HG03095 (cell line): ENCODE measurements at regions not wholly inside any gene's neighbourhood (a gene's known extent, or its start where the extent isn't known, plus 50 kb on each side); places are given as distances from the start of the nearest gene placed in this dataset.

ENCODE experiments used
- ATAC-seq: cut with Tn5 transposase; IDR thresholded peaks from one replicate; pipeline ENCODE4 v1.9.1; 2021; ENCODE audit warnings: moderate library complexity; ENCODE audit not compliant: unreplicated experiment

DNA sequence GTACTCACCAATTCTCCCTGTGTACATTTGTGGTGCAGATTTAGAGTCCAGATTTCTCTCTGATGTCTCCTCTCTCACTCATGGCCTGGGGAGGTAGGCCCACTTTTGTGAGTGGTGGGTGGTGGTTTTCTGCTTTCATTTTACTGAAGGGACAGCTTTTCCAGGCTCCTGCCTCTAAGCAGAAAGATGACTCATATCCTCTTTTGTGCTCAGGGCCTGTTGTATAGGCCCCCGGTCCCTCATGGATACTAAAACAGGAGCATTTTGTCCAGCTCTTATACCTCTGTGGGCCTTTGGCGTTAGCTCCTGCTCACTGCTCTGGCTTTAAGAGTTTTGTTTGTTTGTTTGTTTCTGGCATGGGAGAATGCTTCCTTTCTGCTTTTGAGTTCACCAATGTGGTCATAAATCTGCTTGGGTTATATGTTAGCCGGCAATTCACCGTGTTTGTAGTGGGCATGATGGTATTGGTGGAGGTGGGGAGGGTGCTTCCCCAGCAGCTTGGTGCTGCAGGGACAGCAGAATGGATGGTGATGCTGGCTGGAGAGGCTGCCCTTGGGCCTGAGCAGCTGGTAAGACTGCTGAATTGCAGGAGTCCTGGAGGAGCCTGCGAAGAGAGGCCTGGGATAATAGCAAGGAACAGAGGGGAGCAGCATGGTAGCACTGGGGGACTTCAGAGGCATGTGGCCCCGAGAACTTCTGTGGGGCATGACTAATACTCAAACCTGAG, 468.7 kb downstream of the RPS24 start:
- no peak for ATAC-seq

- ATAC-seq: no peak
These were observed 470.5 kb downstream of the RPS24 start for GRCh38 chr10:78504181-78504580.

DNA sequence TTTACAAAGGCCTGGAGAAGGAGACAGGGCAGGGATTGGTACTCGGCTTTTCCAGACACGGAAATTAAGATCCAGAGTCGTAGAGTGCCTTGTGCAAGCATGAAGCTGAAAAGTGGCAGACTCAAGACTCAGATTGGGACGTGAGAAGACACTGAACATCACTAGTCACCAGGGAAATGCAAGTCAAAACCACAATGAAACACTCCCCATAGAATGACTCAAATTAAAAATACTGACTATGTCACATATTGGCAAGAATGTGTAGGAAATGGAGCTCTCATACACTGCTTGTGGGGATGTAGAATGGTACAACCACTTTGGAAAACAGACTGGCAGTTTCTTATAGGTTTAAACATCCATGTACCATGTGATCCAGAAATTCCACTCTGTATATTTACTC, 472.0 kb downstream of the RPS24 start:
- ATAC-seq: no peak

DNA sequence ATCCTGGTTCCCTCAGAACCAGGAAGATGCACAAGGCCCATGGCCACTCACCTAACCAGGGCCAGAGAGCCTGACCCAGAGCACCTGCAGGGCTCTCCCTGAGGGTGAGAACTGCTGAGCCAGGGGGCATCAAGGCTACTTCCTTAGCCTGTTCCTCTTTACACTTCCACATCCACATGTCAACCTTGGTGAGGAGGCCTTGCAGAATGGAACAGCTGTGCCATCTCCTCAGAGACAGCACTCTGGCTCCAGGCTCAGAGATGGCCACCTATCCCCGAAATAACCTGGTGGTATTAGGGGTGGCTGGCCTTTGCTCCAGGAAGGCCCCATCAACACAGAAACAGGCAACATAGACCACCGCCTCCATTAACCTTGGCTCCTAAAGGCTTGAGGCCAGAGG, 473.0 kb downstream of the RPS24 start:
- ATAC-seq: no peak

DNA sequence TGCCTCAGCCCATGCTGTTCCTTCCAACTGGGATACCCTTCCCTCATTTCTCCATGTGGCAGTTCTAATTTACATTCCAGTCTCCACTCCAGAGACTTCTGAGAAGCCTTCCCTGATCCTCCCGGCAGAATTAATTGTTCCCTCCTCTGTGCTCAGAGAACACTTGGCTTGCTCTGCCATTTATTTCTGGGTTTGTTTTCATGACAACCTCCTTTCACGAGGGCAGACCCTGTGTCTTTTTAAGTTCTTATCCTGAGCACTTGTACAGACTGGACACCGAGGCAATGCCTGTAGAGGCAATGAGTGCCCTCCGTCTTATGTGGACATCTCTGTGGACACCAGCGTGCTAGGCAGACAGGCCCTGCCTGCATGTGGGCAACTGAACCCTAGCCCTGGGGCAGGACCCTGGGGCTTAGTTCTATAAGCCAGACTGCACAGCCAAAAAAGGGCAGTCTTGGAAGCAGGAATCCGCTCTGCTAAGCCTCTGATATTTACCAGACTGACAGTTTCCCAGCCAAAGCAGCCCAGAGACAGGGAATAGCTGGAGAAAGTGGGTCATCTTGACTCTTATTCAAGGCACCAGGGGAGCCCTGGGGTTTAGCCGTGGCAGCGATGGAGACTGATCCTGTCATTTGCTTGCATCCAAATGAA, 474.0 kb downstream of the RPS24 start:
- no peak for ATAC-seq

DNA sequence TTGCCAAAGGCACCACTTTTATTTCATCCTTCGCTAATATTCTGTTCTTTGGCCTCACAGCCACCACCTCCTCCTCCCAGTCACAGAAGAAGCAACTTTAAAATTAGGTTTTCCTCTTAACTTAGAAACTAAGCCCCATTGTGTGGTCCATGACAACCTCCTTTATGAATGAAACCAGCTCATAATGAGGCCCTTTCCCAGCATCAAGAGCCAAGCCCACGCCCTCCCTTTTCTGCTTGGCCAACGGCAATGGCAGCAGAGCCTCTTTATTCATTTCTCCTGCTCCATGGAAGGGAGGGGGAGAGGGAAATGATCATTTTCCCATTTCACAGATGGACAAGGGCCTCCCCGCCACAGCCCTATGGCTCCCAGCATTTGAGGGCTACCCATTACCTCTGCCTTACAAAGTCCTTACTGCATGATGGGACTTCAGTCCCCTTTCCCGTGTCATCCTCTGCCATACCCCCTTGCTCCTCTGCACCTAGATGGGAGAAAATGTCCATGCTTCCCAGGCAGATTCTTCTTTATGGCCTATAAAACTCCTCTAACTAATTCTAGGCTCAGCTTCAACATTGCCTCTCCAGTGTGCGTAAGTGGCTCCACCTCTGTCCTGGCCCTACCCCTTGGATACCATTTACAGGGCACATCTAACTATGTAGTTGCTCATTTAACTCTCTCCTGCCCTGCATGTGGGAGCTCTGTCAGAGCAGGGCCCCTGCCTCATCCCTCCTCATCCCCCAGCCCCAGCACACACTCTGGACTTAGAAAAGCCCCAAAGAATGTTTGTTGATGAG, 475.5 kb downstream of the RPS24 start:
- no peak for ATAC-seq

- no peak for ATAC-seq
These were observed 477.1 kb downstream of the RPS24 start for GRCh38 chr10:78510566-78511323.

DNA sequence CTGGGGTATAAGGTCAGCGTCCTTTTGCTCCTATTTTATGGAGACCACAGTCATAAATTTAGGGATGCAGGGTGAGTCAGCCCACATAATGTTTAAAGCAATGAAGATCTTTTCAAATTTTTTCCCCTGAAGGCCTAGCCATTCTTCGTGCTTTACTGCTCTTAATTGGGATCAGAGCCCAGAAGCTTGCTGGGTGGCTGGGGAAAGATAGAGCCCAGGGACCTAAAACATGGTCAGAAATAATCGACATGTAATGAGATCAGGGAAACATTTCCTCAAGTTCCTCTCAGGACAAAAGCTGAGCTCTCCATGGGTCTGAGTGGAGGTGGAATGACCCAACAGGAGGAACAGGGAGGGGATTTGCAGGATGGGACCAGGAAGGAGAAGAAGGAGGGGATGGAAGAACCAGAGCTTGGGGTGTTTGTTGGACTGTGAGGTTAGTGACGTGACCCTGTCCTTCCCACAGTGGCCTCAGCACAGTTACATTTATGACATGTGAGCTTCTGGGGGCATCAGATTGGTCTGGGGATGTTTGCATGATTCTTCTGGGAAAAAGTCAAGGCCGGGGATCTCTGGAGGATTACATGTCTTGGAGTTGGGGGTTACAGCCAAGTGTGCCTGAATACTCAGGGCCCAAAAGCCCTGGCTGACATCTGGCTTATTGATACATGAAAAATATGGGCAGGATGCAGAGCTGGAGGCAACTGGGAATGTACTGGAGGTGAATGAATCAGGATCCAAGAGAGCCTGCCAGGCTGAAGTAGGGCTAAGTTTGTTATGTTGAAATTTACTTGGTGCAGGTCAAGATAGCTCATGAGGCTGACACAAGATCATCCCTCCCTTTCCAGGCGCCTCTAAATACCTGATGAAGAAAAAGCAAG, 477.9 kb downstream of the RPS24 start:
- ATAC-seq: no peak

GRCh38 chr10:78512205-78512550, 478.5 kb downstream of the RPS24 start:
- no peak for ATAC-seq

GRCh38 chr10:78513330-78513729, 479.7 kb downstream of the RPS24 start:
- ATAC-seq: no peak

DNA sequence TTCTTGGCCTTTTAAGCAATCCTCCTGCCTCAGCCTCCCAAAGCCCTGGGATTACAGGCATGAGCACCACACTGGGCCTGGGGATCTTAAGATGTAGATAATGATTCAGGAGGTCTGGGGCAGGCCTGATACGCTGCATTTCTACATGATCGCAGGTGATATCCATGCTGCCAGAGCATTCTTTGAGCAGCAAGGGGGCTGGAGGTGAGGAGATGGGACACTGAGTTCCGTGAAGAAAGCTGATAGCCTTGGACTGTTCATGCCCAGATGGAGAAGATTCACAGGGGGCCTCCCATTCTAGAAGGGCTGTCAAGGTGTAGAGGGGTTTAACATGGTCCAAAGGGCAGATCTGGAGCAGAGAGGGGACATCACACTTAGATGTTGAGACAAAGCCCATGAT, 480.3 kb downstream of the RPS24 start:
- ATAC-seq: no peak

- ATAC-seq: no peak
These were observed 480.8 kb downstream of the RPS24 start for GRCh38 chr10:78514459-78514858.

DNA sequence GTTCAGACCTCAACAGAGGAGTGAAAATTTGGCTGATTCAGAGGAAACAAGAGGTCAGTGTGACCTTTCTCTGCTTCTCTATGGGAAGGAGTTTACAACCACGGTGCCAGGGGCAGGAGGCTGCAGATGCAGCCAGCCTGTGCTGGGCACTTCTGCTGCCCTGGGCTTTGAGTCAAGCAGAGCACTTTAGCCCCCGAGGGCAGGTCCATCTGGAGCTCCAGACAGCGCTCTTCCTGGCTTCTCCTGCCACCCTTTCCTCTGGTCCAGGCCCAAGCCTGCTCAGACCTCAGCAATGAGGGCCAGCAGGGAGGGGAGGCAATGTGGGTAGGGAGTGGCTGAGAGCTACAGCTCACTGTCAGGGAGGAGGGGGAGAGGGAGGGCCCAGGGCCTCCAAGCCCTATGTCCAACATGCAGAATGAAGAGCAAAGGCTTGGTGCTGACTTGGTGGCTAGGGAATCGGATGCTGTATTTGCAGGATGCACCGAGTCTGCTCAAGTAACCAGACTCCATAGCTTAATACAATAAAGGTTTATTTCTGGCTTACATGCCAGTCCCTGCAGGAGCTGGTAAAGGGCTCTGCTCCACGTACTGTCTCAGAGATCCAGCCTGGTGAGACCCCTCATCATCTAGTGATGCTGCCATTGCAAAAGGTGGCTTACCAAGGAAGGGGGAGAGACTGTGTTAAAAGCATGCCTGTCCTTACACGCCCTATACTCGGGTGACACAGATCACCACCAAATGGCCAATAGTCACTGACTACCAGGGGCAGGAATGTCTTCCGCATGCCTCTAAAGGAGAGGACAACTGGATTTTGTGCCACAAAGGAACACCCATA, 481.6 kb downstream of the RPS24 start:
- no peak for ATAC-seq

- ATAC-seq: no peak
These were observed 482.1 kb downstream of the RPS24 start for GRCh38 chr10:78515873-78516153.

DNA sequence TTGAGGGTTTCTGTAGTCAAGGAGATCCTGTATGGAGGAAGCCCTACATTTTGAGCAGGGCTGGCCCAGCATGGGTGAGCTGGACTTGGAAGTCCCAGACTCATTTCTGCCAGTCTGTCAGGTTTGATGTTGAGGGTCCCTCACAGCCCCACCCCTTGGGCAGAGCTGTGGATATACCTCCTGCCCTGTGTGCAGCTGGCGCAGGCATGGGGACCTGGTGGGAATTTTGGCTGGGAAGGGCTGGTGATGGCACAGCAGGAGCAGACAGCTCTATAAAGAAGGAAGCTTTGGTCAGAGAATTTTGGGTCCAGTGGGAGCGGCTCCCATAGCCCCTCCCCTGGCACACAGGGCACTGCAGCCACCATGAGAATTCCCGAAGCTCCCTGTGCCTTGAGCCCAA, 482.6 kb downstream of the RPS24 start:
- ATAC-seq: no peak

DNA sequence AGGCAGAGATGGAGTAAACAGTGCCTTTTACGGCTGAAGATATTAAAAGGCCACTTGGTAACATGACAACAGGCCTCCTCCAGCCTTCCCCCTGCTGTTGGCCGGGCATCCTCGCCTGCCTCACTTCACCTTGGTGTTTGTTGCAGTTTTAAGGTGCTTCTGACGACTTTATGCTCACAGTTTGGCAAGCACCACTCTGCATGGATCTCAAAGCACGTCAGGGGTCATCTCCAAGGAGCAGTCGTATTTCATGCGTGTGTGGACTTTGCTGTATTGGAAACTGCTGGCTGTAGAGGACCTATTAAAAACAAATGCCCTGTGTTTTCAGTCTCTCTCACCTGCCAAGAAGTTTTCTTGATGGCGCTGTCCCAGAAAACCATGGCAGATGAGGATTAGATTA, 483.1 kb downstream of the RPS24 start:
- no peak for ATAC-seq

DNA sequence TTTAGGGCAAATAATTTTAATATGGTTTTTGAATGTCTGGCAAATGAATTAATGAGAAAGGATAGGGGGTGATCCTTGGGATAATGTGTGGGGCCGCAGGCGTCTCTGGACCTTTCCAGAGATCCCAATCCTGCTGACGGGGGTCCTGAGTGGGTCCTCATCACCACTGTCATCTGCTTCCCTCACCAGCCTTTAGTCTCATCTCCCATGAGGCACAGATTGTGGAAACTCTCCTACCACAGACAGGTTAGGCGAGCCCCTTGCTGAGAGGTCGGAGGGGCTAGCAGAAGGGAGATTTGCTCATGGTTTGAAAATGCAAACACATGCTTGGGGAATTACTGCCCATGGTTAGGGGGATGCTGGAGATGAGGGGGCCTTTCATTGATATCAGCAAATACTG, 484.6 kb downstream of the RPS24 start:
- no peak for ATAC-seq

DNA sequence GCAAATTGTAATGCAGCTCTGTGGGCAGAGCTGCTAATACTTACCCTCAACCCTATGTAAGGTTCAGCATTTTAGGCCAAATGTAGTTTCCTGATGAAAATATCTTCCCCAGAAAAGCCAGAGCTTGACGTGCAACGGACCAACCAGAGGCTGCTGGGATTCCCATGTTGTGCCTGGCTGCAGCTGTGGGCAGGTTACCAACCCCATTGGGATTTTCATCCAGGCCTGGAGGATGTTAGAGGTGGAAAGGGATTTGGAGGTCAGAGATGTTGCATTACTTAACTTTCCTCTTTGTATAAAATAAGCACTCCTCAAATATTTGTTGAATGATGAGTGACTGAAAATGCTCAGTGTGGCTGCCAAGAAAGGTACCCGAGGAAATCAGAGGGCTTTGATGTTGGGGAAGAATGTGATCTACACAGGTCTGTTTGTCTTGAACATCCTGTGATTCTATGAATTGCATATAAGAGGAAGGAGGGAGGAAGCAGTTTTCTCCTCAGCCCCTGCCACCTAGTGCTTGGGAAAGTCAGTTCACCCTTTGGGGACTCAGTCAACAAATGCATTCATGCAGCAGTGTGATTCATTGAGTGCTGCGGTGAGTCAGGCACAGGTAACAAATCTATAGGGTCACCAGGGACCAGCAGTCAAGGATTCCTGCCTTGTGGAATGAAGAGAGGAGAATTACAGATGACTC, 487.2 kb downstream of the RPS24 start:
- ATAC-seq: no peak

DNA sequence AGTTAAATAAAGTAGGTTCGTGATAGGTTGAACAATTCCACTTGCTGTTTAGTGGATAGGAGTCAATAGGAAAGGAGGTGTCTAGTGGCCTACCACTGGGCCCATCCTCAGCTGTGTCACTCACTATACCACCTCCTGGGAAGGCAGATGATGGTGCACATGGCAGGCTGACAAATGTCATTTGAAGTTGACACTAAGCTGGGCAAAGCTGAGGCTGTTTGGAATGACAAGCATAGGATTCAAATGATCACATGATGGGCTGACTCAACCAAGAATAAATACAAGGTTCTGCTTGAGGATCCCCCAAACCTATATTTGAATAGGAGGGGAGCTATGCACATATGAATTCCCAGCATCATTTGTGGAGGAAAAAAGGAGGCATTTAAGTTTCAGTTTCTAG, 489.8 kb downstream of the RPS24 start:
- ATAC-seq: no peak
